ENCODE measurements at regions not wholly inside any gene's neighbourhood (a gene's known extent, or its start where the extent isn't known, plus 50 kb on each side); places are given as distances from the start of the nearest gene placed in this dataset.
A peak's percentile ranks its signal among the peaks of the same experiment; 100 is the strongest.

DNA sequence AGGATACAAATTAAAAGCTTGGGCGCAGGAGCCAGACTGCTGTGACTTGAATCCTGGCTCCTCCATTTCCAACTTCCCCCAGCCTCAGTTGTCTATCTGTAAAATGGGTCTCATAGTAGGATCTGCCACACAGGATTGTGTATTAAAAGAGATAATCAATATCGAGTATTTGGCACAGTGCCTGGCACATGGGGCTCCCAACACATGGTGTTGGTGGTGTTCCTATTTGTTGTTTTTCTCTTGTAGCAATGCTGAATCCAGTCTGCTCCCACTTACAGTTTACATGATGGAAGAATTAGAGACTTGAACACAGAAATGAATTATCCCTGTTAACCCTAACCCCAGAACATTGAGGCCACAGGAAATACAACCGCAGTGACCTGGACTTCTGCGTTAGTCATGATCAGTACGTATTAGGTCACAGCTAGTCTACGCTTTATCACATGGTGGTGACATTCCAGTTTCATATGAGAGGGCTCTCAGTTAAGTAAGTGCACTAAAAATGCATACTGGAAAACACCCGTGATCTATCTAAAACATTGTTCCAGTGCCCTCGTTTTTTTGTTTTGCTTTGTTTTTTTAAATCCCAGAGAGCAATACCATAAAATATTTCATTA is 169.5 kb upstream of the KLF14 start:
- TF ChIP-seq, protein P1, sequence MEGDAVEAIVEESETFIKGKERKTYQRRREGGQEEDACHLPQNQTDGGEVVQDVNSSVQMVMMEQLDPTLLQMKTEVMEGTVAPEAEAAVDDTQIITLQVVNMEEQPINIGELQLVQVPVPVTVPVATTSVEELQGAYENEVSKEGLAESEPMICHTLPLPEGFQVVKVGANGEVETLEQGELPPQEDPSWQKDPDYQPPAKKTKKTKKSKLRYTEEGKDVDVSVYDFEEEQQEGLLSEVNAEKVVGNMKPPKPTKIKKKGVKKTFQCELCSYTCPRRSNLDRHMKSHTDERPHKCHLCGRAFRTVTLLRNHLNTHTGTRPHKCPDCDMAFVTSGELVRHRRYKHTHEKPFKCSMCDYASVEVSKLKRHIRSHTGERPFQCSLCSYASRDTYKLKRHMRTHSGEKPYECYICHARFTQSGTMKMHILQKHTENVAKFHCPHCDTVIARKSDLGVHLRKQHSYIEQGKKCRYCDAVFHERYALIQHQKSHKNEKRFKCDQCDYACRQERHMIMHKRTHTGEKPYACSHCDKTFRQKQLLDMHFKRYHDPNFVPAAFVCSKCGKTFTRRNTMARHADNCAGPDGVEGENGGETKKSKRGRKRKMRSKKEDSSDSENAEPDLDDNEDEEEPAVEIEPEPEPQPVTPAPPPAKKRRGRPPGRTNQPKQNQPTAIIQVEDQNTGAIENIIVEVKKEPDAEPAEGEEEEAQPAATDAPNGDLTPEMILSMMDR (IDR thresholded peaks at IDR 0.05 in 2 of 3, conservative IDR thresholded peaks at IDR 0.05 in 1 of 3; ENCODE audit: borderline replicate concordance in 1 of 3, insufficient read depth in 1 of 3, low read depth in 2 of 3, low read length in 2 of 3): no peak
- no peak for TF ChIP-seq FOSL1 (IDR thresholded peaks at IDR 0.05; ENCODE audit: low read depth)
- TF ChIP-seq EGR1 (IDR thresholded peaks at IDR 0.05; ENCODE audit: low read depth): no peak
- peak; percentile 55 for TF ChIP-seq POLR2AphosphoS5 (IDR thresholded peaks at IDR 0.05; ENCODE audit: low read depth, low read length)
- TF ChIP-seq POLR2A (IDR thresholded peaks at IDR 0.05; ENCODE audit: borderline replicate concordance, extremely low read depth, insufficient read depth, insufficient read length): peak; percentile 26
- TF ChIP-seq SRF (IDR thresholded peaks at IDR 0.05; ENCODE audit: low read depth): no peak
